ENCODE measurements at regions not wholly inside any gene's neighbourhood (a gene's known extent, or its start where the extent isn't known, plus 50 kb on each side); places are given as distances from the start of the nearest gene placed in this dataset.

DNA sequence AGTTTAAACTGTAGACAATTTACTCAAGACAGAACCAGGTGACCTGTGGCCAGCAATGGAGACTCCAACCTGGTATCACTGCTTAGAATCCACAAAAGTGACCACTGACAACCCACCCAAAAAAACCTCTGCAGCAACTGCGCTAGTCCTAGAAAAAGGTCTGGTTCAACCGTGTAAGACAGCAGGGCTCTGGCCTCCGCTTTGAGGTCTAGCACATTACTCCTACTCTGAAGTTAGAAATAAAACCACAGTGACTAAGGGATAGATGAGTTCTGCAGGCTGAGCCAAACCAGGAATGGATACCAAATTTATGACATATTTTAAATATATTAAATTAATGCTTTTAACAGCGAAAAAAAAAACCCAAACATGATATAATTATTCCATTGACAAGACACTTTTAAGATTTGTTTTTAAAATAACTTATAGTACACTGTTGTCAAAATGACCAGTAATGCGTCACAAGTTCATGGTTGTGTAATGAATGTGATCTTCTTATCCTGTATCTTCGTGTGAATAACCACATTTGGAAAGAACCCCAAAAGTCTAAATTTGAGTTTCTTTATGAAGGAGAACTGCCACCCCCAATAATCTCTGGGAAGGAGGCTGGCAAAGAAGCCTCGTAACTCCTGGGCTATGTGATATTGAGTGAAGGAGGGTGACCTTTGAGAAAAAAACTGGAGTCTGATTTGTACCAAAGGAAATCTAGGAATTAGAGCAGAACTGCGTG is 101.9 kb upstream of the SLC44A1 start:
- H3K27me3 Mint-ChIP-seq (ENCODE audit: low read depth): peaks cover 23% of the 10 kb centered on the region
- peaks cover 3% of the 10 kb centered on the region for H3K4me1 Mint-ChIP-seq (ENCODE audit: low read depth)
- H3K9me3 Mint-ChIP-seq: no peaks in the 10 kb centered on the region
- no peaks in the 10 kb centered on the region for H3K36me3 Mint-ChIP-seq (ENCODE audit: low read depth)
- no peak overlapping the region for H3K4me3 Mint-ChIP-seq
- no peak overlapping the region for H3K27ac Mint-ChIP-seq
- no peak for DNase-seq (ENCODE audit: low spot score)

DNA sequence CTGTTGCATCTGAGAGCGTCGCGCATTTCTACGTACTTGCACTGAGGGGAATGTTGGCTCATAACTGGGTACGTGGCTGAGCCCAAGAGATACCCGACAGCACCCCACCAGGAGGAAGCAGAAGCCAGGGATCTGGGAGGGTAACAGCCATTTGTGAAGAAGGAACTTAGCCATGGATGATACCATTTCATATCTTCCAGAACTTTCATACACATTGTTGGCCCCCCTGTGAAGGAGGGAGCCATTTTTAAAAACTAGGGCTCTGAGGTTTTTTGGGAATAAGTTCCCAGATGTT is 101.4 kb upstream of the SLC44A1 start:
- Mint-ChIP-seq H3K27ac (no peak overlapping the region), H3K4me3 (no peak overlapping the region), H3K36me3 (ENCODE audit: low read depth) (no peaks in the 10 kb centered on the region), H3K9me3 (no peaks in the 10 kb centered on the region), H3K4me1 (ENCODE audit: low read depth) (peaks cover 3% of the 10 kb centered on the region), H3K27me3 (ENCODE audit: low read depth) (peaks cover 23% of the 10 kb centered on the region)
- DNase-seq (ENCODE audit: low spot score): no peak

DNA sequence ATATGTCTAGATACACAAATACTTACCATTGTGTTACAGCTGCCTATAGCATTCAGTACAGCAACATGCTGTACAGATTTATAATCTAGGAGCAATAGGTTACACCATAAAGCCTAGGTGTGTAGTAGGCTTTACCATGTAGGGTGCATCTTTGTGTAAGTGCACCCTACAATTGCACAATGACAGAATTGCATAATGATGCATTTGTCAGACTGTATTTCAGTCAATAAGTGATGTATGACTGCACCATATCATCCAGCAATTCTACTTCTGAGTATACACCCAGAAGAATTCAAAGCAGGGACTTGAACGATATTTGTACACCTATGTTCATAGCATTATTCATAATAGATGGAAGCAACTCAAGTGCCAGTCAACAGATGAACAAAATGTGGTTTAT is 100.4 kb upstream of the SLC44A1 start:
- H3K27me3 Mint-ChIP-seq (ENCODE audit: low read depth): peaks cover 19% of the 10 kb centered on the region
- H3K36me3 Mint-ChIP-seq (ENCODE audit: low read depth): no peaks in the 10 kb centered on the region
- DNase-seq (ENCODE audit: low spot score): no peak
- peaks cover 3% of the 10 kb centered on the region for H3K4me1 Mint-ChIP-seq (ENCODE audit: low read depth)
- no peaks in the 10 kb centered on the region for H3K9me3 Mint-ChIP-seq
- H3K27ac Mint-ChIP-seq: no peak overlapping the region
- no peak overlapping the region for H3K4me3 Mint-ChIP-seq

DNA sequence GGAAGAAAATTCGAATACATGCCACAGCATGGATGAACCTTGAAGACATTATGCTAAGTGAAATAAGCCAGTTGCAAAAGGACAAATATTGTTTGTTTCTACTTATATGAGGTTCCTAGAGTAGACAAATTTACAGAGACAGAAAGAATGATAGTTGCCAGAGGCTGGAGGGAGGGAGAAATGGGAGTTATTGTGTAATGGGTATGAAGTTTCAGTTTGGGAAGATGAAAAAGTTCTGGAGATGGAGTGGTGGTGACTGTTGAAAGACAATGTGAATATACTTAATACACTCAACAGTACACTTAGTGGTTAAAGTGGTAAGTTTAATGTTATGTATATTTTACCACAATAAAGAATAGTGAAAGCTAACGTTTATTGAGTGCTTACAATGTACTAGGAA is 99.6 kb upstream of the SLC44A1 start:
- no peaks in the 10 kb centered on the region for H3K36me3 Mint-ChIP-seq (ENCODE audit: low read depth)
- H3K4me3 Mint-ChIP-seq: no peak overlapping the region
- no peaks in the 10 kb centered on the region for H3K9me3 Mint-ChIP-seq
- no peaks in the 10 kb centered on the region for H3K4me1 Mint-ChIP-seq (ENCODE audit: low read depth)
- H3K27ac Mint-ChIP-seq: no peak overlapping the region
- H3K27me3 Mint-ChIP-seq (ENCODE audit: low read depth): peaks cover 15% of the 10 kb centered on the region
- DNase-seq (ENCODE audit: low spot score): no peak

DNA sequence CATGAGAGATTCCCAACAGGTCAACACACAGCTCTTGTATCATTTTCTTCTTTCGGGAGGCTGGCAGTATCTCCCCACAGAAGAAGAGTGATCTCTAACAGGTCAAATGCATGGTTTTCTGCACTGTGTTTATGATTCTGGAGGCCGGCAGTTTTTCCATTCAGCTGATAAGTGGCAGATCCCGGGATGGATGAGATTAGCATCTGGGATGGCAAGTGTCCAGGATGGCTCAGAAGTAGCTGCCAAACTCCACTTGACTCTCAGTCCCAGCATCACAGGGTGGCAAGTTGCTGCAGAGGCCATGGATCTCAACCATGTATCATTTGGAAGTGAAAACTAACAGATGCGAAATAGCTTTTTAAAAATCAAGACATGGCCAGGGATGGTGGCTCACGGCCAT is 97.8 kb upstream of the SLC44A1 start:
- peaks cover 15% of the 10 kb centered on the region for H3K27me3 Mint-ChIP-seq (ENCODE audit: low read depth)
- DNase-seq (ENCODE audit: low spot score): no peak
- no peaks in the 10 kb centered on the region for H3K9me3 Mint-ChIP-seq
- H3K36me3 Mint-ChIP-seq (ENCODE audit: low read depth): no peaks in the 10 kb centered on the region
- H3K4me3 Mint-ChIP-seq: no peak overlapping the region
- no peak overlapping the region for H3K27ac Mint-ChIP-seq
- no peaks in the 10 kb centered on the region for H3K4me1 Mint-ChIP-seq (ENCODE audit: low read depth)

DNA sequence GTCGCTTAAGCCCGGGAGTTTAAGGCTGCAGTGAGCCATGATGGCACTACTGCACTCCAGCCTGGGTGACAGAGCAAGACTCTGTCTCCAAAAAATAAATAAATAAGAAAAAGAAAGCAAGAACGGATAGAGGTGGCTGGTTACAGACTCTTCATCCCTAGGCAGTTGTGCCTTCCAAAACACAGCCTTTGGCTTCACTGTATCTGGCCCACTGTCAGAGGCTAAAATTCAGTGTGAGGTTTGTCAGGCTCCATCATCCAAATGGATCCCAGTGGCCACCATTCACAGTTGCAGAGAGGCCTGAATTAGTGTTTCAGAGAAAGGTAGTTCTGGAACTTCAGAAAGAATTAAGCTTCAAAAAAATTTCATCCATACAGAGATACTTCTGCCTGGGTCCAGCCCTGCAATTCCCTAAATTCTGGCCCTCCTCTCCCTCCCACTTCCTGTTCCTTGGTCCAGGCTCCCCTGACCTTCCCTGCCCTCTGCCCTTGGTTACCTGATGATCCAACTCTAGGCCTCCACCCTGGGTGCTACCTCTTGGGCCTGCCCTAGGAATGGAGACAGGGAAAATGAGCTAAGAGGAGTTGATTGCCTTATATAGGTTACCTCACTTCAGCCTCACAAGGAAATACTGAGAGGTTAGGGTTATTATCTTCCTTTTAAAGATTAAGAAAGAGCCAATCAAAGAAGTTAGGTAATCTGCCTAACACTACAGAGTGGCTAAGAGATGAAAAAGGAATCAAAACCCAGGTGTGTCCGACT is 97.2 kb upstream of the SLC44A1 start:
- Mint-ChIP-seq H3K4me1 (ENCODE audit: low read depth) (no peaks in the 10 kb centered on the region), H3K4me3 (no peak overlapping the region), H3K27ac (no peak overlapping the region), H3K36me3 (ENCODE audit: low read depth) (no peaks in the 10 kb centered on the region), H3K27me3 (ENCODE audit: low read depth) (peaks cover 15% of the 10 kb centered on the region), H3K9me3 (no peaks in the 10 kb centered on the region)
- DNase-seq (ENCODE audit: low spot score): no peak

DNA sequence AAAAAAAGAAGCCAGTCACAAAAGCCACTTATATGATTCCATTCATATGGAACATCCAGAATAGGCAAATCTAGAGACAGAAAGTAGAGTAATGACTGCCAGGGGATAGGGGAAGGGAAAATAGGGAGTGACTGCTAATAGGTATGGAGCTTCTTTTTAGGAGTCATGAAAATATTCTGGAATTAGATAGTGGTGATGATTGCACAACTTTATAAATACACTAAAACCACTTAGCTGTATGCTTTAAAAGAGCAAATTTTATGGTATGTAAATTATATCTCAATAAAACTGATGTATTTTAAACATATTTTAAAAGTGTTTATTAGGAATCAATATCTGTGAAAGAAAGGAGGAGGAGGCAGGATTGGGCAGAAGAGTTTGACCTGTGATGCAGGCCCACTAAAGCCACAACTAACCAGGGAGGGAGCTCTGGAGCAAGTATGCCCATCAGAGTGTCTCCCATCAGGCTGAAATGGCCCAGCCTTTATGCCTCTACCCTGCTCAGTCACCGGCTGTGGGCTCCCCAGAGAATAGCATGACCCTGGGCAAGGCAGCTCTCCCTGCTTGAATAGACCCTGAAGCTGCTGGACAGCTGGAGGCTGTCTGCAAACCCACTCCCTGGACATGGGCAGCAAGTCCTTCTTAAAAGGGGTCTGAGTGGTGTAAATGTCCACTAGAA is 96.0 kb upstream of the SLC44A1 start:
- H3K36me3 Mint-ChIP-seq (ENCODE audit: low read depth): no peaks in the 10 kb centered on the region
- H3K27me3 Mint-ChIP-seq (ENCODE audit: low read depth): peaks cover 10% of the 10 kb centered on the region
- no peak overlapping the region for H3K4me3 Mint-ChIP-seq
- DNase-seq (ENCODE audit: low spot score): no peak
- H3K27ac Mint-ChIP-seq: no peak overlapping the region
- no peaks in the 10 kb centered on the region for H3K4me1 Mint-ChIP-seq (ENCODE audit: low read depth)
- H3K9me3 Mint-ChIP-seq: no peaks in the 10 kb centered on the region

DNA sequence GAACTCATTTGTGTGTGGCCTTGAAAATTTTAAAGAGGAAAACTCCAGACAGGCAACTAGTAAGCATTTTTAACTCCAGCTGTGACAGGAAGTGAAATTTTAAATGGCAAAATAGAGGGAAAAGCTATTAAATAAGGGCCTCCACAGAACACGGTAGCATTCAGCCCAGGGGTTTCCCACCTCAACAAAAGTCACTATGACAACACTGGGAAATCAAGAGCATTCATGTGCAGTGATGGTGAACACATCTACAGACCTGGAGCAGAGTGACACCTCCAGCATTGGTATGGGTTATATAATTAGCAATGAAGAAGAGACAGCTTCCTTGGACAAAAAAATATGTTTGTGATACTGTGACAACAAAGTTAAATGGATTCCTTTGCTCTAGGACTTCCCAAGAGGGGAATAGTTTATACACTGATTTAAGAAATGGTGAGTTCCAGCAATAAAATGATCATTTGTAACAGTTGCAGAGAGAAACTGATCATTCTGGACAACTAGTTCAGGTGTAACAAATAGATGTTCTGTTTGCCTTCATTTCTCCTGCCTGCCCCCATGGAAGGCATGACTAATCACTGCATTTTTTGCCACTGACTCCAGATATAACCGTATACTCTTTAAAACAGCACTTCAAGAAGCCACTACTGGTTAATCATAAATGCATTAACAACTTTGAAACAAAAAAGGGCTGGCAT is 93.3 kb upstream of the SLC44A1 start:
- Mint-ChIP-seq H3K9me3 (no peaks in the 10 kb centered on the region), H3K4me3 (no peak overlapping the region), H3K27ac (no peak overlapping the region), H3K36me3 (ENCODE audit: low read depth) (no peaks in the 10 kb centered on the region), H3K4me1 (ENCODE audit: low read depth) (no peaks in the 10 kb centered on the region), H3K27me3 (ENCODE audit: low read depth) (peaks cover 9% of the 10 kb centered on the region)
- no peak for DNase-seq (ENCODE audit: low spot score)

DNA sequence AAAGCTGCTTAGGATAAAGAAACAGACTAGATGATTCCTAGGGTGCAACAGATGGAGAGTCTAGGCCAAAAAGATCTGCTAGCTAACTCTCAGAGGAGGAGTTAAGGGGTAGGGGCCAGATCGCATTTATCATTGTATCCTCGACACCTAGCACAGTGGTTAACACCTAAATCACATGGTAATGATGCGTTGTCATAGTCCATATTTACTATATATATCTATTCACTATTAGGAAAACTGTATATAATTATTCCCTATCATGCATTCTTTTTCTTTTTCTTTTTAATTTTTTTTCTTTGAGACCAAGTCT is 92.8 kb upstream of the SLC44A1 start:
- no peak overlapping the region for H3K27ac Mint-ChIP-seq
- no peak overlapping the region for H3K4me3 Mint-ChIP-seq
- H3K27me3 Mint-ChIP-seq (ENCODE audit: low read depth): peaks cover 7% of the 10 kb centered on the region

DNA sequence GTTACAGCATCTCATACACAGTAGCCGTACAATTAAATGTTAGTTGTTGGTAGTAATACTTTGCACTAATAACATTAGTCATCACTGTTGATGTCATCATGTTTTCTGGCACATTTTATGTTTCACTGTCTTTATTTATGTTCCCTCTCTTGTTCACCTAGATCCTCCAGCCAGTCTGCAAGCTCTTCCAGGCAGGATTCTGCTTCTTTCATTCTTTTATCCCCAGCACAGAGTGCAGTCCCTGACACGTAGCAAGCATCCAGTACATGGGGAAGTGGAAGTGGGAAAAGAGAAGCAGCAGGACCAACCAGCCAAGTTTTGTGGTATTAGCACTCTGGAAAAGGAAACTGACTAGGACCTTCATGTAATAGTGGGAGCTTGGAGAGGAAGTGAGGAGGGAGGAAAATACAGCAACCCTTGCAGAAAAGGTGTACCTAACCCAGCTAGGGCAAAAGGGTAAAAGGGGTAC is 89.7 kb upstream of the SLC44A1 start:
- Mint-ChIP-seq H3K27me3 (ENCODE audit: low read depth) (peaks cover 7% of the 10 kb centered on the region), H3K36me3 (ENCODE audit: low read depth) (no peaks in the 10 kb centered on the region), H3K27ac (no peak overlapping the region), H3K4me3 (no peak overlapping the region), H3K9me3 (no peaks in the 10 kb centered on the region), H3K4me1 (ENCODE audit: low read depth) (peaks cover 1% of the 10 kb centered on the region)
- no peak for DNase-seq (ENCODE audit: low spot score)

More for the DNA sequence above, 92.8 kb upstream of the SLC44A1 start:
- DNase-seq (ENCODE audit: low spot score): no peak
- Mint-ChIP-seq H3K36me3 (ENCODE audit: low read depth) (no peaks in the 10 kb centered on the region), H3K9me3 (no peaks in the 10 kb centered on the region), H3K4me1 (ENCODE audit: low read depth) (no peaks in the 10 kb centered on the region)

DNA sequence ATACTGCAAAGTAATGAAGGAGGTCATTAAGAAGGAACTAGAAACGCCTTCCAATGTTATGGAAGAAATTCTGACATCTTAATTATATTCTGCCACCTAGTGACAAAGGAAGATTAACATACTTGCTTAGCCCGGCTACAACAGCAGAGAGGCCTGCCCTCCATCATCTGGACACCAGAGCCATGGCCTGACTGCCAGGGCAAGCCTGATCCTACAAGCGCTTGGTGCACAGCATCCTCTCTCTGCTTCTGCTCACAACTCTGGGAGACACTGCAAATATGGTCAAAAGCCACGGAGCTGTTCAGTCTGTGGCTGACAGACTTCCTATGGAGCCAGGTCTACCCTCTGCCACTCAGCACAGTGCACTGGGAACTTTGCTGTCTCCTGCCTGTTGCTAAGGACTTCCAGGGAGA is 87.3 kb upstream of the SLC44A1 start:
- H3K27ac Mint-ChIP-seq: no peak overlapping the region
- no peaks in the 10 kb centered on the region for H3K9me3 Mint-ChIP-seq
- no peak for DNase-seq (ENCODE audit: low spot score)
- peaks cover 12% of the 10 kb centered on the region for H3K27me3 Mint-ChIP-seq (ENCODE audit: low read depth)
- H3K4me3 Mint-ChIP-seq: no peak overlapping the region
- peaks cover 1% of the 10 kb centered on the region for H3K4me1 Mint-ChIP-seq (ENCODE audit: low read depth)
- H3K36me3 Mint-ChIP-seq (ENCODE audit: low read depth): no peaks in the 10 kb centered on the region

DNA sequence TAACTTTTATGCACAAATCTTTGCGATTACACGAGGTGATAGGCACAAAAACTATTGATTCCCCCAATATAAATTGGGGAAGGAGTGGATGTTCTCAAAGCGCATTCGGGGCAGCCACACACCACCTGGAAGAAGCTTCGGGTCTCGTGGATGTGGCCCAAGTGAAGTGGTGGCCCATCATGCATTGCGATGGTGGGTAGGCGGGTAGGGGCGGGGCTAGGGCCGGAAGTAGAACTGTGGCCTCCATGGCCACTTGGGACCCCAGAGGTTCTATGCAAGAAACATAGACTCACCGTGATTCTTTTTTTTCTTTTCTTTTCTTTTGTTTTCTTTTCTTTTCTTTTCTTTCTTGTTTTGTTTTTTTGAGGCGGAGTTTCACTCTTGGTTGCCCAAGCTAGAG is 86.4 kb upstream of the SLC44A1 start:
- no peak for DNase-seq (ENCODE audit: low spot score)

DNA sequence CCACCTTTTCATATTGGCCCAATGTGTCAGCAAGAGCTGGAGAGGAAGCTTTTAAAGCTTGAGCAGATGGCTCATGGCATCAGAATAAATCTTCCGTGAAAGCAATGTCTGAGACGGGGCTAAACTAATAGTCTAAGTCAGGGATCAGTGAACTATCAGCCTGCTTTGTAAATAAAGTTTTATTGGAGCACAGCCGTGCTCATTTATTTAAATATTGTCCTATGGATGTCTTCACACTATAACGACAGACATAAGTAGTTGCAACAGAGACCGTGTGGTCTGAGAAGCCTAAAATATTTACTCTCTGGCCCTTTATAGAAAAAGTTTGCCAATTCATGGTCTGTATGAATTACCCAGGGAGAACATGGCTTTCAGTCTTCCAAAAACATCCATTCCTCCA is 85.6 kb upstream of the SLC44A1 start:
- Mint-ChIP-seq H3K4me3 (no peak overlapping the region), H3K36me3 (ENCODE audit: low read depth) (no peaks in the 10 kb centered on the region)

More for the DNA sequence above, 86.4 kb upstream of the SLC44A1 start:
- Mint-ChIP-seq H3K4me1 (ENCODE audit: low read depth) (peaks cover 1% of the 10 kb centered on the region), H3K9me3 (no peaks in the 10 kb centered on the region), H3K27me3 (ENCODE audit: low read depth) (peaks cover 12% of the 10 kb centered on the region), H3K36me3 (ENCODE audit: low read depth) (no peaks in the 10 kb centered on the region), H3K4me3 (no peak overlapping the region), H3K27ac (no peak overlapping the region)

DNA sequence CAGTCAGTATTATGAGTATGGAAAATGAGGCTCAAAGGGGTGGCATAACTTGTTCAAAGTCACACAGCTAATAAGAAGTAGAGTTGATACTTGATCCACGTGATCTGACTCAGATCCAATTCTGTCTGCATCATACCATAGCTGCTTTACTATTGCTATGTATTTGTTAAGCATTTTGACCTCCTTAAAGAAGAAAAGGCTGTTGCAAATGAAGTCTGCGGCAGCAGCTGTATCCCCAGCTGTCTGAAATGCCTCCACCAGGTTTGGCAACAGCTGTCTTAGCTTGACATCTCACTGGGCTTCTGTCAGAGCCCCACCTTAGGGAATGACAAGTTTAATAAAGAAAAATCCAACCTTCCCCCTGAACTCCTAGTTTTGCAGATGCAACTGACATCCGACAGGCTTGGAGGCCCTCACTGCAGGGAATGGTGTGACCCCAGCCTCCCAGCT is 75.6 kb upstream of the SLC44A1 start:
- Mint-ChIP-seq H3K27me3 (ENCODE audit: low read depth) (peaks cover 2% of the 10 kb centered on the region), H3K4me1 (ENCODE audit: low read depth) (no peaks in the 10 kb centered on the region)

More for the DNA sequence above, 85.6 kb upstream of the SLC44A1 start:
- no peaks in the 10 kb centered on the region for H3K9me3 Mint-ChIP-seq
- peaks cover 1% of the 10 kb centered on the region for H3K4me1 Mint-ChIP-seq (ENCODE audit: low read depth)
- no peak overlapping the region for H3K27ac Mint-ChIP-seq
- H3K27me3 Mint-ChIP-seq (ENCODE audit: low read depth): peaks cover 12% of the 10 kb centered on the region
- no peak for DNase-seq (ENCODE audit: low spot score)

More for the DNA sequence above, 75.6 kb upstream of the SLC44A1 start:
- Mint-ChIP-seq H3K9me3 (no peaks in the 10 kb centered on the region), H3K36me3 (ENCODE audit: low read depth) (no peaks in the 10 kb centered on the region), H3K4me3 (no peak overlapping the region), H3K27ac (no peak overlapping the region)
- no peak for DNase-seq (ENCODE audit: low spot score)

Data from T-helper 2 cell treated with Interferon-gamma antibody and Interleukin-4, amounts not matched to agents 5 μg/mL and 100 μg/mL, for 36 hours (primary cell).